Keratinocyte (primary cell): ENCODE measurements at regions not wholly inside any gene's neighbourhood (a gene's known extent, or its start where the extent isn't known, plus 50 kb on each side); places are given as distances from the start of the nearest gene placed in this dataset.

Source experiments
- DNase-seq: peaks from one replicate; pipeline ENCODE4 v3.0.0-alpha.2; 2011; ENCODE audit warnings: low read depth, missing footprints, low spot score
- FAIRE-seq: peaks from 2 replicates; lab custom pipeline; 2011; peaks lifted over from hg19 to GRCh38; lab: Jason Lieb, UNC
- H2AFZ ChIP-seq: 2 replicates; pipeline ENCODE4 v1.6.0; 2012; ENCODE audit warnings: low read length, control low read depth, inconsistent platforms; ENCODE audit not compliant: control insufficient read depth
- H3K27ac ChIP-seq: 2 replicates; pipeline ENCODE4 v1.5.1; 2011; ENCODE audit warnings: low read length; ENCODE audit not compliant: control insufficient read depth, insufficient read depth
- H3K27me3 ChIP-seq: 3 replicates; pipeline ENCODE4 v1.6.0; 2011; ENCODE audit warnings: low read length; ENCODE audit not compliant: control insufficient read depth, insufficient read depth; ENCODE audit errors: extremely low read depth
- H3K36me3 ChIP-seq, 2 experiments: 2 replicates in 1 of 2; 3 replicates in 1 of 2; pipeline ENCODE4 v1.5.1; 2011; ENCODE audit warnings: low read length in 2 of 2, mild to moderate bottlenecking in 1 of 2; ENCODE audit not compliant: control insufficient read depth in 2 of 2, insufficient read depth in 2 of 2; ENCODE audit errors: extremely low read depth in 1 of 2
- H3K4me1 ChIP-seq: 3 replicates; pipeline ENCODE4 v1.5.1; 2011; ENCODE audit warnings: low read length; ENCODE audit not compliant: control insufficient read depth, insufficient read depth; ENCODE audit errors: extremely low read depth
- H3K4me2 ChIP-seq: 3 replicates; pipeline ENCODE4 v1.6.0; 2011; ENCODE audit warnings: low read depth, low read length; ENCODE audit not compliant: control insufficient read depth, insufficient read depth; ENCODE audit errors: extremely low read depth
- H3K4me3 ChIP-seq, 3 experiments: fragments of 200-600 bp in 1 of 3; sonication (generic) in 1 of 3; 2 replicates in 2 of 3; 3 replicates in 1 of 3; pipeline ENCODE4 v1.5.1; 2011 to 2016; ENCODE audit warnings: low read length in 3 of 3, mild to moderate bottlenecking in 3 of 3, control low read depth in 2 of 3, inconsistent platforms in 1 of 3, low read depth in 1 of 3, mixed read lengths in 1 of 3, mixed run types in 1 of 3, moderate library complexity in 1 of 3; ENCODE audit not compliant: control insufficient read depth in 2 of 3, insufficient read depth in 2 of 3; ENCODE audit errors: extremely low read depth in 1 of 3
- H3K79me2 ChIP-seq: 2 replicates; pipeline ENCODE4 v1.6.0; 2012; ENCODE audit warnings: low read length; ENCODE audit not compliant: control insufficient read depth, insufficient read depth
- H3K9ac ChIP-seq: 3 replicates; pipeline ENCODE4 v1.6.0; 2011; ENCODE audit warnings: low read length; ENCODE audit not compliant: control insufficient read depth, insufficient read depth; ENCODE audit errors: extremely low read depth
- H3K9me1 ChIP-seq: 3 replicates; pipeline ENCODE4 v1.6.0; 2011; ENCODE audit warnings: low read length; ENCODE audit not compliant: control insufficient read depth, insufficient read depth; ENCODE audit errors: extremely low read depth
- H3K9me3 ChIP-seq: 2 replicates; pipeline ENCODE4 v1.5.1; 2012; ENCODE audit warnings: low read depth, low read length; ENCODE audit not compliant: control insufficient read depth
- H4K20me1 ChIP-seq: 3 replicates; pipeline ENCODE4 v1.6.0; 2011; ENCODE audit warnings: low read length; ENCODE audit not compliant: control insufficient read depth, insufficient read depth; ENCODE audit errors: extremely low read depth
- EZH2 ChIP-seq: IDR thresholded peaks from one replicate; pipeline ENCODE4 v1.6.1; 2012; ENCODE audit warnings: inconsistent platforms, mild to moderate bottlenecking, low read length, moderate library complexity
- dilution Hi-C: fragments of 300-500 bp; cut with MboI; formaldehyde crosslinking; loops from one replicate; pipeline ENCODE4 v1.7.0; 2020; ENCODE audit warnings: low sequenced_read_pairs; ENCODE audit not compliant: extremely low pct_ligation_motif_present
- TF ChIP-seq, protein P1 (sequence below), 3 experiments: IDR thresholded peaks in 1 of 3; conservative IDR thresholded peaks in 1 of 3; optimal IDR thresholded peaks in 1 of 3; 2 replicates in 2 of 3; 3 replicates in 1 of 3; pipeline versions ENCODE3 to v1.5.1; 2011; ENCODE audit warnings: low read length in 3 of 3, mild to moderate bottlenecking in 3 of 3, moderate library complexity in 2 of 3, control low read depth in 1 of 3, inconsistent platforms in 1 of 3; ENCODE audit not compliant: insufficient read depth in 2 of 3; ENCODE audit errors: extremely low read depth in 1 of 3

DNA sequence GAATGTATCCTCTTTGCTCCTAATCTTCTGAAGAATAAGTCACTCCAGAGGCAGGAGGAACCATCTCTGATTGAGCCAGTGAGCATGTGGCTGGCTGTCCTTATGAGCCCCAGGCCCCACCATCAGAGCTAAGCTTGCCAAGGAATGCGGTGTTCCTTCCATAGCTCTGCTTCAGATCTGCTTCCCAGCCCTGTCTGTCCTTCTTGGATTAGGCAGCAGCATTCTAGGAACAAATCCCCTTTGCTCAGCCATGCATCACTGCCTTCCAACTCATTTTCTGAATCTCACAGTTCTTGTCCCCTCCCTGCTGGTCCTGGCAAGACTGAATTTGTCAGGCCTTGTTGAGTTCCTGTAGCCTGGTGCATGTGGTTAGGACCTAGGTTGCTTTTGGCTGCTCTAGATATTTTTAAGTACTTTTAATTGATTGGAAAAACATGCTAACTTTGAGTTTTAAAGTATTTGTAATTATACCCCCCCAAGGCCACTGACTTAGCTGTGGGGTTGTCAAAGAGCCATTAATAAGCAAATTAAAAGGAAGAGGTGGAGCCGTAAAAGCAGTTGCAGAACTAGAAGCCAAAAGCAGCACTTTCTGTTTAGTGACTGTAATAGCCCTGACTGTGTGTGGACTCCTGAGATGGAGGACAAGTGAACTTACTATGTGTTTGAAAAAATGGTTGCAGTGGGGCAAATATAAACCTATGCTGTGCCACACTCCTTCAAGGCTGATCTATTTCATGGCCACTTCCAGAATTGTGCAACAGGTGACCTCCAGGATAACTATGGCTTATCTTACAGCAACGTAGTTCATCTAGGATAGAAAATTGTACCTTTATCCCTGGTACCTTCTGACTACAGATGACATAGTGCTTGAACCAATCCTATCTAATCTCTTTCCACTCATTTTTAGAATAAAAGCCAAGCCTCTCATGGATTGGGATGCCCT, 61.3 kb upstream of the BACH1 start:
- dilution Hi-C loops = no loop called here
- peak overlapping the region; percentile 48 for H2AFZ ChIP-seq
- H4K20me1 ChIP-seq = no peaks in the 10 kb centered on the region
- H3K4me2 ChIP-seq = peak overlapping the region; percentile 3
- no peaks in the 10 kb centered on the region for H3K9me3 ChIP-seq
- no peaks in the 10 kb centered on the region for H3K36me3 ChIP-seq
- H3K4me3 ChIP-seq = no peak overlapping the region
- no peak overlapping the region for H3K9ac ChIP-seq
- peak overlapping the region; percentile 30 for H3K27ac ChIP-seq
- no peaks in the 10 kb centered on the region for H3K79me2 ChIP-seq
- FAIRE-seq = peak; percentile 44
- TF ChIP-seq, protein P1, sequence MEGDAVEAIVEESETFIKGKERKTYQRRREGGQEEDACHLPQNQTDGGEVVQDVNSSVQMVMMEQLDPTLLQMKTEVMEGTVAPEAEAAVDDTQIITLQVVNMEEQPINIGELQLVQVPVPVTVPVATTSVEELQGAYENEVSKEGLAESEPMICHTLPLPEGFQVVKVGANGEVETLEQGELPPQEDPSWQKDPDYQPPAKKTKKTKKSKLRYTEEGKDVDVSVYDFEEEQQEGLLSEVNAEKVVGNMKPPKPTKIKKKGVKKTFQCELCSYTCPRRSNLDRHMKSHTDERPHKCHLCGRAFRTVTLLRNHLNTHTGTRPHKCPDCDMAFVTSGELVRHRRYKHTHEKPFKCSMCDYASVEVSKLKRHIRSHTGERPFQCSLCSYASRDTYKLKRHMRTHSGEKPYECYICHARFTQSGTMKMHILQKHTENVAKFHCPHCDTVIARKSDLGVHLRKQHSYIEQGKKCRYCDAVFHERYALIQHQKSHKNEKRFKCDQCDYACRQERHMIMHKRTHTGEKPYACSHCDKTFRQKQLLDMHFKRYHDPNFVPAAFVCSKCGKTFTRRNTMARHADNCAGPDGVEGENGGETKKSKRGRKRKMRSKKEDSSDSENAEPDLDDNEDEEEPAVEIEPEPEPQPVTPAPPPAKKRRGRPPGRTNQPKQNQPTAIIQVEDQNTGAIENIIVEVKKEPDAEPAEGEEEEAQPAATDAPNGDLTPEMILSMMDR (optimal IDR thresholded peaks at IDR 0.05 in 1 of 3, IDR thresholded peaks at IDR 0.05 in 1 of 3, conservative IDR thresholded peaks at IDR 0.05 in 1 of 3; ENCODE audit: extremely low read depth in 1 of 3, insufficient read depth in 2 of 3, low read length in 3 of 3) = no peak
- TF ChIP-seq EZH2 = no peak
- H3K9me1 ChIP-seq = no peaks in the 10 kb centered on the region
- no peak for DNase-seq
- H3K4me1 ChIP-seq = peaks cover 42% of the 10 kb centered on the region
- H3K27me3 ChIP-seq = no peaks in the 10 kb centered on the region

DNA sequence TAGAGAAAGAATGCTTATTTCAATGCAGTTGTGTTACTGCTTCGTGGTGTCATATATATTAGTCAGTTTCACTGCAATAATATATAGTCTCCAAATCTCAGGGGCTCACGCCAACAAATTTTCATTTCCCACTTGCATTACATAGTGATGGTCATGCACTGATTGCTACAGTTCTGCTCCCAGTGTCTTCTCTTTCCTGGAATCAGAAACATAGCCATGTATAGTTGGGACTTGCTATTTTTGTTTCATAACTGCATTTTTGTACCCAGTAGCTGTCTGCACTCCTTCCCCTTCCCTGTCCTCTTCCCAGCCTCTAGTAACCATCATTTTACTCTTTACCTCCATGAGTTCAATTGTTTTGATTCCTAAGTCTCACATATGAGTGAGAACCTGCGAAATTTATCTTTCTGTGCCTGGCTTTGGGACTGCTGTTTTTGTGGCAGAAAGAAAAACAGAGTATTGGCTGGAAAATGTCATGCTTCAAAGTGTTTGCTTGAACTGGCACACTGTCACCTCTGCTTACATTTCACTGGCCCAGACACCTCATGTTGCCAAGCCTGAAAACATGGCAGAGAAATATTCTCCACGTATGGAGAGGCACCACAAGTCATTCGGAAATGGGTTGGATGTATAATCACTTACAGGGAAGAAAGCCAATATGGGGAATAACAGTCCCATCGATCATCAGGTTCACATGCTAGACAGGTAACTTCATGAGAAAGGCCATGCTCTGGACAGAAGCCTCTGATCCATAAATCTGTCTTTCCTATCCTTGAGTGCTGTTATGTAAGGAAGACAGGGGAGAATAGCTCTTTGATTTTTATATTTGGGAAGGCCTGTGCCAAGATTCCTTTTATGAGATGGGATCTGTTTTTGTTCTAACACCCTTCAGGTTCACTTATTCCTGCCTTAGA, 60.4 kb upstream of the BACH1 start:
- Histone ChIP-seq H3K79me2 (no peaks in the 10 kb centered on the region), H3K9me1 (no peaks in the 10 kb centered on the region), H4K20me1 (no peaks in the 10 kb centered on the region), H3K4me3 (no peak overlapping the region), H3K27ac (no peak overlapping the region), H3K9me3 (no peaks in the 10 kb centered on the region), H2AFZ (peak overlapping the region; percentile 18), H3K4me1 (peaks cover 32% of the 10 kb centered on the region), H3K9ac (no peak overlapping the region), H3K36me3 (no peaks in the 10 kb centered on the region), H3K4me2 (peak overlapping the region; percentile 3), H3K27me3 (no peaks in the 10 kb centered on the region)
- TF ChIP-seq EZH2 = no peak
- TF ChIP-seq, protein P1 (optimal IDR thresholded peaks at IDR 0.05 in 1 of 3, IDR thresholded peaks at IDR 0.05 in 1 of 3, conservative IDR thresholded peaks at IDR 0.05 in 1 of 3; ENCODE audit: extremely low read depth in 1 of 3, insufficient read depth in 2 of 3, low read length in 3 of 3) = no peak
- dilution Hi-C loops = no loop called here
- FAIRE-seq (peak; percentile 73), DNase-seq (no peak)
